GM12874 (cell line): ENCODE measurements at regions not wholly inside any gene's neighbourhood (a gene's known extent, or its start where the extent isn't known, plus 50 kb on each side); places are given as distances from the start of the nearest gene placed in this dataset.

Experiments
- TF ChIP-seq, protein P1 (sequence below): IDR thresholded peaks from 2 replicates; pipeline ENCODE4 v1.5.1; 2011; ENCODE audit warnings: low read depth, mild to moderate bottlenecking, control low read depth, low read length, moderate library complexity; ENCODE audit not compliant: insufficient read depth

- TF ChIP-seq, protein P1, sequence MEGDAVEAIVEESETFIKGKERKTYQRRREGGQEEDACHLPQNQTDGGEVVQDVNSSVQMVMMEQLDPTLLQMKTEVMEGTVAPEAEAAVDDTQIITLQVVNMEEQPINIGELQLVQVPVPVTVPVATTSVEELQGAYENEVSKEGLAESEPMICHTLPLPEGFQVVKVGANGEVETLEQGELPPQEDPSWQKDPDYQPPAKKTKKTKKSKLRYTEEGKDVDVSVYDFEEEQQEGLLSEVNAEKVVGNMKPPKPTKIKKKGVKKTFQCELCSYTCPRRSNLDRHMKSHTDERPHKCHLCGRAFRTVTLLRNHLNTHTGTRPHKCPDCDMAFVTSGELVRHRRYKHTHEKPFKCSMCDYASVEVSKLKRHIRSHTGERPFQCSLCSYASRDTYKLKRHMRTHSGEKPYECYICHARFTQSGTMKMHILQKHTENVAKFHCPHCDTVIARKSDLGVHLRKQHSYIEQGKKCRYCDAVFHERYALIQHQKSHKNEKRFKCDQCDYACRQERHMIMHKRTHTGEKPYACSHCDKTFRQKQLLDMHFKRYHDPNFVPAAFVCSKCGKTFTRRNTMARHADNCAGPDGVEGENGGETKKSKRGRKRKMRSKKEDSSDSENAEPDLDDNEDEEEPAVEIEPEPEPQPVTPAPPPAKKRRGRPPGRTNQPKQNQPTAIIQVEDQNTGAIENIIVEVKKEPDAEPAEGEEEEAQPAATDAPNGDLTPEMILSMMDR = peak; percentile 41; the same call in 1 of the 2 replicates
These were observed 571.0 kb upstream of the KLHL4 start for GRCh38 chrX:86946569-86946968.

- TF ChIP-seq, protein P1 = no peak
These were observed 553.3 kb upstream of the KLHL4 start for GRCh38 chrX:86964321-86964720.

- TF ChIP-seq, protein P1 = no peak
These were observed 536.2 kb upstream of the KLHL4 start for GRCh38 chrX:86981326-86981879.

GRCh38 chrX:87003031-87003430, 514.6 kb upstream of the KLHL4 start:
- TF ChIP-seq, protein P1 = no peak

GRCh38 chrX:87005183-87005582, 512.4 kb upstream of the KLHL4 start:
- TF ChIP-seq, protein P1 = no peak

GRCh38 chrX:87005885-87006284, 511.7 kb upstream of the KLHL4 start:
- TF ChIP-seq, protein P1 = no peak

DNA sequence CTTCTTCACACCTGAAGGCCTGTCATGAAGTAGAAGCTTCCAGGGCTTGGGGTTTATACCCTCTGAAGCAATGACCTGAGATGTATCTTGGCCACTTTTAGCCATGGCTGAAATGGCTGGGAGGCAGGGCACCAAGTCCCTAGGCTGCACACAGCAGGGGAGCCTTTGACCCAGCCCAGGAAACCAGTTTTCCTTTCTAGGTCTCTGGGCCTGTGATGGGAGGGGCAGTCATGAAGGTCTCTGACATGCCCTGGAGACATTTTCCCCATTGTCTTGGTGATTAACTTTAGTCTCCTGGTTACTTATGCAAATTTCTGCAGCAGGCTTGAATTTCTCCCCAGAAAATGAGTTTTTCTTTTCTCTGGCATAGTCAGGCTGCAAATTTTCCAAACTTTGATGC, 511.0 kb upstream of the KLHL4 start:
- TF ChIP-seq, protein P1 = no peak
